GM23338 (cell line): ENCODE measurements at regions not wholly inside any gene's neighbourhood (a gene's known extent, or its start where the extent isn't known, plus 50 kb on each side); places are given as distances from the start of the nearest gene placed in this dataset.

Experiments used
- ATAC-seq: fragments of 200-7000 bp; cut with Tn5 transposase; 3 replicates; pipeline ENCODE4 v1.9.1; 2020
- DNase-seq: peaks from one replicate; pipeline ENCODE4 v3.0.0-alpha.2; 2015; ENCODE audit warnings: low spot score
- H2AFZ ChIP-seq: fragments of 200-600 bp; sonication (generic); 2 replicates; pipeline ENCODE4 v1.8.0; 2016; ENCODE audit warnings: antibody characterized with exemption, mild to moderate bottlenecking, moderate library complexity
- H3F3A ChIP-seq: fragments of 200-600 bp; sonication (generic); replicated peaks from 2 replicates; pipeline ENCODE4 v1.8.0; 2017; ENCODE audit warnings: antibody characterized with exemption, mixed run types, low read depth
- H3K27ac ChIP-seq: fragments of 200-600 bp; sonication (generic); 2 replicates; pipeline ENCODE4 v1.6.1; 2016; ENCODE audit warnings: low read depth
- H3K27me3 ChIP-seq: fragments of 200-600 bp; sonication (generic); 2 replicates; pipeline ENCODE4 v1.8.0; 2016; ENCODE audit warnings: mild to moderate bottlenecking, mixed run types, moderate library complexity; ENCODE audit not compliant: insufficient read depth
- H3K36me3 ChIP-seq: fragments of 200-600 bp; sonication (generic); 2 replicates; pipeline ENCODE4 v1.8.0; 2016; ENCODE audit warnings: mild to moderate bottlenecking; ENCODE audit not compliant: insufficient read depth
- H3K4me1 ChIP-seq: fragments of 200-600 bp; sonication (generic); 2 replicates; pipeline ENCODE4 v1.8.0; 2016; ENCODE audit warnings: mild to moderate bottlenecking, moderate library complexity; ENCODE audit not compliant: insufficient read depth
- H3K4me2 ChIP-seq: fragments of 200-600 bp; sonication (generic); 2 replicates; pipeline ENCODE4 v1.7.1; 2017; ENCODE audit warnings: mixed run types
- H3K4me3 ChIP-seq: fragments of 200-600 bp; sonication (generic); 2 replicates; pipeline ENCODE4 v1.6.1; 2016; ENCODE audit warnings: mixed run types
- H3K79me2 ChIP-seq: fragments of 200-600 bp; sonication (generic); replicated peaks from 2 replicates; pipeline ENCODE4 v1.8.0; 2017; ENCODE audit warnings: mild to moderate bottlenecking; ENCODE audit not compliant: insufficient read depth
- H3K9me2 ChIP-seq: fragments of 200-600 bp; sonication (generic); 2 replicates; pipeline ENCODE4 v1.8.0; 2017; ENCODE audit not compliant: insufficient read depth
- H4K20me1 ChIP-seq: fragments of 200-600 bp; sonication (generic); replicated peaks from 2 replicates; pipeline ENCODE4 v1.8.0; 2017; ENCODE audit warnings: mild to moderate bottlenecking; ENCODE audit not compliant: insufficient read depth
- H3K27ac Mint-ChIP-seq: 2 replicates; pipeline ENCODE4 v1.8.0; 2020; ENCODE audit warnings: inconsistent platforms, mild to moderate bottlenecking, moderate library complexity, mixed read lengths
- H3K27me3 Mint-ChIP-seq: 3 replicates; pipeline ENCODE4 v1.8.0; 2022; ENCODE audit warnings: low read depth, mild to moderate bottlenecking, moderate library complexity, mixed read lengths, inconsistent platforms; ENCODE audit not compliant: insufficient read depth, poor library complexity
- H3K36me3 Mint-ChIP-seq: 3 replicates; pipeline ENCODE4 v1.8.0; 2021; ENCODE audit warnings: low read depth, mild to moderate bottlenecking, inconsistent platforms, moderate library complexity, mixed read lengths
- H3K4me1 Mint-ChIP-seq: 3 replicates; pipeline ENCODE4 v1.8.0; 2020; ENCODE audit warnings: mild to moderate bottlenecking, inconsistent platforms, mixed read lengths
- H3K4me3 Mint-ChIP-seq: 3 replicates; pipeline ENCODE4 v1.8.0; 2021; ENCODE audit warnings: moderate library complexity, mild to moderate bottlenecking, inconsistent platforms, mixed read lengths
- H3K9me3 Mint-ChIP-seq: 3 replicates; pipeline ENCODE4 v1.8.0; 2020; ENCODE audit warnings: moderate library complexity, mild to moderate bottlenecking, inconsistent platforms, mixed read lengths
- CTCF ChIP-seq, 2 experiments: fragments of 200-600 bp in 1 of 2; sonication (generic) in 1 of 2; conservative IDR thresholded peaks; 2 replicates each; pipeline versions ENCODE4 v1.5.1 to v1.6.1; 2016 to 2017; ENCODE audit warnings: antibody characterized with exemption in 2 of 2, low read depth in 2 of 2, mild to moderate bottlenecking in 2 of 2, moderate library complexity in 1 of 2
- EZH2 ChIP-seq: fragments of 200-600 bp; sonication (generic); IDR thresholded peaks from one replicate; pipeline ENCODE4 v1.8.0; 2017; ENCODE audit warnings: antibody characterized with exemption, mild to moderate bottlenecking, low read depth; ENCODE audit not compliant: unreplicated experiment
- EZH2phosphoT487 ChIP-seq: fragments of 200-600 bp; sonication (generic); IDR thresholded peaks from one replicate; pipeline ENCODE4 v1.8.1; 2018; ENCODE audit warnings: antibody characterized with exemption; ENCODE audit not compliant: unreplicated experiment
- JUNB ChIP-seq: IDR thresholded peaks from one replicate; pipeline ENCODE4 v1.6.1; 2016; ENCODE audit warnings: antibody characterized with exemption; ENCODE audit not compliant: unreplicated experiment
- NANOG ChIP-seq: IDR thresholded peaks from 2 replicates; pipeline ENCODE4 v1.6.1; 2016; ENCODE audit warnings: antibody characterized with exemption, borderline replicate concordance
- POLR2AphosphoS5 ChIP-seq: IDR thresholded peaks from 2 replicates; pipeline ENCODE4 v1.6.1; 2016; ENCODE audit warnings: antibody characterized with exemption, low read depth
- REST ChIP-seq: IDR thresholded peaks from one replicate; pipeline ENCODE4 v1.6.1; 2018; ENCODE audit warnings: antibody characterized with exemption; ENCODE audit not compliant: unreplicated experiment
- STAT1 ChIP-seq: IDR thresholded peaks from one replicate; pipeline ENCODE4 v1.6.1; 2016; ENCODE audit warnings: antibody characterized with exemption; ENCODE audit not compliant: unreplicated experiment
- ZNF114 ChIP-seq: fragments of 250-450 bp; sonication (Bioruptor Pico); IDR thresholded peaks from 2 replicates; pipeline ENCODE4 v1.5.0; 2020; ENCODE audit warnings: mild to moderate bottlenecking, moderate library complexity
- ZNF331 ChIP-seq: fragments of 250-450 bp; sonication (Bioruptor Pico); IDR thresholded peaks from 2 replicates; pipeline ENCODE4 v1.5.0; 2020; ENCODE audit warnings: low read depth, mild to moderate bottlenecking, moderate library complexity

GRCh38 chr18:3367491-3368091 is 82.4 kb upstream of the TGIF1 start:
- no peaks in the 10 kb centered on the region for H3K9me3 Mint-ChIP-seq
- H4K20me1 ChIP-seq: no peaks in the 10 kb centered on the region
- no peaks in the 10 kb centered on the region for H3F3A ChIP-seq
- no peaks in the 10 kb centered on the region for H3K9me2 ChIP-seq
- H2AFZ ChIP-seq: 0 out of 2 replicates have a peak overlapping the region, but pooled peaks have one; percentile 12
- H3K79me2 ChIP-seq: no peaks in the 10 kb centered on the region
- H3K4me1 Mint-ChIP-seq: no peaks in the 10 kb centered on the region
- no peak overlapping the region for H3K4me2 ChIP-seq
- no peaks in the 10 kb centered on the region for H3K36me3 Mint-ChIP-seq
- no peak overlapping the region for H3K4me3 Mint-ChIP-seq
- no peak for DNase-seq
- no peak for TF ChIP-seq POLR2AphosphoS5
- no peak for TF ChIP-seq STAT1
- no peak for TF ChIP-seq EZH2phosphoT487
- H3K36me3 ChIP-seq: no peaks in the 10 kb centered on the region
- no peaks in the 10 kb centered on the region for H3K27me3 ChIP-seq
- no peak overlapping the region for H3K27ac ChIP-seq
- H3K27me3 Mint-ChIP-seq: peaks cover 2% of the 10 kb centered on the region
- H3K27ac Mint-ChIP-seq: no peak overlapping the region
- H3K4me3 ChIP-seq: no peak overlapping the region
- ATAC-seq: no peak
- no peaks in the 10 kb centered on the region for H3K4me1 ChIP-seq

- TF ChIP-seq EZH2phosphoT487 (no peak), POLR2AphosphoS5 (no peak), ZNF114 (CRISPR knock-in tag) (no peak), CTCF (conservative IDR thresholded peaks at IDR 0.05; ENCODE audit: low read depth in 2 of 2) (no peak), EZH2 (no peak), NANOG (no peak), JUNB (no peak)
- no peaks in the 10 kb centered on the region for H3K9me3 Mint-ChIP-seq
- H3K4me3 ChIP-seq: no peak overlapping the region
Measured at GRCh38 chr18:3368193-3368592, 81.8 kb upstream of the TGIF1 start.

GRCh38 chr18:3379685-3380084 is 70.3 kb upstream of the TGIF1 start:
- H3K4me2 ChIP-seq: no peak overlapping the region
- Mint-ChIP-seq H3K27ac (no peak overlapping the region), H3K9me3 (no peaks in the 10 kb centered on the region), H3K4me1 (peaks cover 11% of the 10 kb centered on the region; the same call in 2 of the 3 replicates), H3K4me3 (no peak overlapping the region), H3K36me3 (no peaks in the 10 kb centered on the region), H3K27me3 (peaks cover 6% of the 10 kb centered on the region)
- no peaks in the 10 kb centered on the region for H3K36me3 ChIP-seq
- ATAC-seq: no peak
- no peaks in the 10 kb centered on the region for H3K79me2 ChIP-seq
- H3F3A ChIP-seq: no peaks in the 10 kb centered on the region
- no peak for DNase-seq
- no peaks in the 10 kb centered on the region for H4K20me1 ChIP-seq
- H3K4me3 ChIP-seq: no peak overlapping the region
- peaks cover 9% of the 10 kb centered on the region for H3K4me1 ChIP-seq
- H3K27me3 ChIP-seq: no peaks in the 10 kb centered on the region
- H3K9me2 ChIP-seq: no peaks in the 10 kb centered on the region
- H3K27ac ChIP-seq: no peak overlapping the region
- no peak overlapping the region for H2AFZ ChIP-seq
- TF ChIP-seq JUNB: no peak
- TF ChIP-seq REST: no peak
- TF ChIP-seq ZNF331 (CRISPR knock-in tag): no peak
- no peak for TF ChIP-seq POLR2AphosphoS5
- no peak for TF ChIP-seq EZH2
- no peak for TF ChIP-seq EZH2phosphoT487

More at GRCh38 chr18:3368193-3368592, 81.8 kb upstream of the TGIF1 start:
- Histone ChIP-seq H3K4me1 (no peaks in the 10 kb centered on the region), H4K20me1 (no peaks in the 10 kb centered on the region), H3K27me3 (no peaks in the 10 kb centered on the region), H3K9me2 (no peaks in the 10 kb centered on the region), H2AFZ (no peak overlapping the region), H3K27ac (no peak overlapping the region), H3K79me2 (no peaks in the 10 kb centered on the region), H3F3A (no peaks in the 10 kb centered on the region), H3K36me3 (no peaks in the 10 kb centered on the region), H3K4me2 (no peak overlapping the region)
- no peaks in the 10 kb centered on the region for H3K36me3 Mint-ChIP-seq
- H3K27ac Mint-ChIP-seq: no peak overlapping the region
- H3K27me3 Mint-ChIP-seq: peaks cover 2% of the 10 kb centered on the region
- DNase-seq: no peak
- H3K4me3 Mint-ChIP-seq: no peak overlapping the region
- no peaks in the 10 kb centered on the region for H3K4me1 Mint-ChIP-seq
- no peak for ATAC-seq
